GM12875 (cell line): ENCODE measurements at regions not wholly inside any gene's neighbourhood (a gene's known extent, or its start where the extent isn't known, plus 50 kb on each side); places are given as distances from the start of the nearest gene placed in this dataset.

Source experiments
- H3K4me3 ChIP-seq: one replicate; pipeline ENCODE4 v1.5.1; 2011; ENCODE audit warnings: low read depth, low read length, control low read depth
- TF ChIP-seq, protein P1 (sequence below): IDR thresholded peaks from 2 replicates; pipeline ENCODE4 v1.5.1; 2011; ENCODE audit warnings: low read depth, mild to moderate bottlenecking, control low read depth, inconsistent platforms, low read length, moderate library complexity, borderline replicate concordance; ENCODE audit not compliant: insufficient read depth

DNA sequence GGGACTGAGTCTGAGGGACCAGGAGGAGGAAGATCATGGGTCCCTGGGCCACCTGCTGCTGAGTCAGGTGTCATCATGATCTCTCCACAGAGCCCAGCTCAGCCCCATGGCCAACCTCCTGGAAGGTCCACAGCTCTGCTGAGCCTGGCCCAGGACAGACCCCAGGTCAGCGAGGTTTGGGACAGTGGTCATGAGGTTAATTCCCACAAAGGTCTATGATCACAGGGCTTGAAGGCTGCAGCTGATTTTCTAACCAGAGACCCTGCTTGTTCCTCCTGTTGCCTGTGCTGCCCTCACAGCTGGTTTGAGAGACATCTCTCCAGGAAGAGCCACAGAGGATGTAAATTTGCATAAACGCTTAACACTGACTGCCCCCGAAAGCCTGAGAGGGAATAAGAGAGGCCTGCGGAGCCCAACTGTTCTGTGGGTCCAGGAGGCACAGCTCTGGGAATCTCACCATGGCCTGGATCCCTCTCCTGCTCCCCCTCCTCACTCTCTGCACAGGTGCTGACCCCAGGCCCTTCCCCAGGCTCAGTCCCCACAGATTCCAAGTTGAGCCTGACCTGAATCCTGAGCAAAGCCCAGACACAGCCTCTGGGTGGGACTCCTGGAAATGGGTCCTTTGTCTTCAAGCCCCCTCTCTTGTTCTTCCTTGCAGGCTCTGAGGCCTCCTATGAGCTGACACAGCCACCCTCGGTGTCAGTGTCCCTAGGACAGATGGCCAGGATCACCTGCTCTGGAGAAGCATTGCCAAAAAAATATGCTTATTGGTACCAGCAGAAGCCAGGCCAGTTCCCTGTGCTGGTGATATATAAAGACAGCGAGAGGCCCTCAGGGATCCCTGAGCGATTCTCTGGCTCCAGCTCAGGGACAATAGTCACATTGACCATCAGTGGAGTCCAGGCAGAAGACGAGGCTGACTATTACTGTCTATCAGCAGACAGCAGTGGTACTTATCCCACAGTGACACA is 102.8 kb downstream of the GGTLC2 start:
- no peak overlapping the region for H3K4me3 ChIP-seq

GRCh38 chr22:22748297-22748743 is 103.9 kb downstream of the GGTLC2 start:
- TF ChIP-seq, protein P1, sequence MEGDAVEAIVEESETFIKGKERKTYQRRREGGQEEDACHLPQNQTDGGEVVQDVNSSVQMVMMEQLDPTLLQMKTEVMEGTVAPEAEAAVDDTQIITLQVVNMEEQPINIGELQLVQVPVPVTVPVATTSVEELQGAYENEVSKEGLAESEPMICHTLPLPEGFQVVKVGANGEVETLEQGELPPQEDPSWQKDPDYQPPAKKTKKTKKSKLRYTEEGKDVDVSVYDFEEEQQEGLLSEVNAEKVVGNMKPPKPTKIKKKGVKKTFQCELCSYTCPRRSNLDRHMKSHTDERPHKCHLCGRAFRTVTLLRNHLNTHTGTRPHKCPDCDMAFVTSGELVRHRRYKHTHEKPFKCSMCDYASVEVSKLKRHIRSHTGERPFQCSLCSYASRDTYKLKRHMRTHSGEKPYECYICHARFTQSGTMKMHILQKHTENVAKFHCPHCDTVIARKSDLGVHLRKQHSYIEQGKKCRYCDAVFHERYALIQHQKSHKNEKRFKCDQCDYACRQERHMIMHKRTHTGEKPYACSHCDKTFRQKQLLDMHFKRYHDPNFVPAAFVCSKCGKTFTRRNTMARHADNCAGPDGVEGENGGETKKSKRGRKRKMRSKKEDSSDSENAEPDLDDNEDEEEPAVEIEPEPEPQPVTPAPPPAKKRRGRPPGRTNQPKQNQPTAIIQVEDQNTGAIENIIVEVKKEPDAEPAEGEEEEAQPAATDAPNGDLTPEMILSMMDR = peak; percentile 70; the same call in 1 of the 2 replicates
- H3K4me3 ChIP-seq = no peak overlapping the region

More for the DNA sequence above, 102.8 kb downstream of the GGTLC2 start:
- TF ChIP-seq, protein P1 = no peak

GRCh38 chr22:22748756-22749155 is 104.3 kb downstream of the GGTLC2 start:
- H3K4me3 ChIP-seq = no peak overlapping the region

DNA sequence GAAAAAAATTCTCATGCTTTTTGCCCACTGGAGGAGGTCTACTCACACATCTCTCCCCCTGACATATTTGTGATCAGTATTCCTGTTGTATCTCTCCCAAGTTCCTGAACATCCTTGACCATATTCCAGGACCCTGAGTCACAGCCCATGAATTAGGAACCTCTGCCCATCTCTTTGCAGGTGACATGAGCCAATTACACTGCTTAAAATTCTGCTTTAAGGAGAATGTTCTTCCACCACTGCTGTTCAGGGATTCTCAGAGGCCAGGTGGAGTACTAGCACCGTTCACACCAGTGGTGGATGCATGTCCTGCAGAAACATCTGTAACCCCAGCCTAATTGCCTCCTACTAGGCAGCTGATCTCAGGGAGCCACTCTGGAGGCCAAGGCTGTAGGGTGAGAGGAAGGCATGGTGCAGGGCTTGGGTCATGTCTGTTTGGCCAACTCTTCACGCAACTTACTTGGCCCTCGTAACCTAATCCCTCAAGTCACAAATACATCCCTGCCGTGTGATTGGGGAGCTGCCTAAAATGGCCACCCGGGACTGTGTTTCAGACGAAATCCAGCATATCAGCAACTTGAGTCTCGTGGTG is 104.8 kb downstream of the GGTLC2 start:
- H3K4me3 ChIP-seq = no peak overlapping the region
- TF ChIP-seq, protein P1 = no peak

More at GRCh38 chr22:22748756-22749155, 104.3 kb downstream of the GGTLC2 start:
- TF ChIP-seq, protein P1 = no peak

DNA sequence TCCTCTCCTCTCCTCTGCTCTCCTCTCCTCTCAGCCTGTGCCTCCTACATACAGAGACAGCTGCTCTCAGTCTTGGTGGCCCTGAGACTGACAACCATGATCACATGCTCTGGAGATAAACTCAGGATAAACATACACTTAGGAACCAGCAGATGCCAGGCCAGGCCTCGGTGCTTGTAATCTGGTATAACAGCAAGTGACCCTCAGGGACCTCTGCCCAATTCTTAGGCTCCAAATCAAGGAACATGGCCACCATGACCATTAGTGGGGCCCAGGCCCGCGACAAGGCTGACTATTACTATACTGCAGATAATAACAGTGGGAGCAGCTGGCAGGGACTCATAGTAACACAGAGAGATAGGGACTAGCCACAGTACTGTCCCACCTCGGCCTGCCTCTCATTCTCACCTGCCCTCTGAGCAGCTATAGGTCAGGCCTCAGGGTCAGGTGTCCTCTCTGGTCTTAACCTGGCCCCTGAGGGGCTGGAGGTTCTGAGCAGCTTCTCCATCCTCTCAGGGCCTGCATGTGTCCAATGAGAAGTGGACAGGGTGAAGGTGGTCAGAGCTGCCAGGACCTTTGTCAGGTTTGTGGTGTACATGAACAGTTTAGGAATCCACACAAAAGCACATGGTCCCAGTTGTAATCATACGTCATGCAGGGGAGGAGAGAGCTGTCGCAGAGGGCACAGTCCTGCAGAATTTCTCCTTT is 106.1 kb downstream of the GGTLC2 start:
- TF ChIP-seq, protein P1 = no peak
- no peak overlapping the region for H3K4me3 ChIP-seq

DNA sequence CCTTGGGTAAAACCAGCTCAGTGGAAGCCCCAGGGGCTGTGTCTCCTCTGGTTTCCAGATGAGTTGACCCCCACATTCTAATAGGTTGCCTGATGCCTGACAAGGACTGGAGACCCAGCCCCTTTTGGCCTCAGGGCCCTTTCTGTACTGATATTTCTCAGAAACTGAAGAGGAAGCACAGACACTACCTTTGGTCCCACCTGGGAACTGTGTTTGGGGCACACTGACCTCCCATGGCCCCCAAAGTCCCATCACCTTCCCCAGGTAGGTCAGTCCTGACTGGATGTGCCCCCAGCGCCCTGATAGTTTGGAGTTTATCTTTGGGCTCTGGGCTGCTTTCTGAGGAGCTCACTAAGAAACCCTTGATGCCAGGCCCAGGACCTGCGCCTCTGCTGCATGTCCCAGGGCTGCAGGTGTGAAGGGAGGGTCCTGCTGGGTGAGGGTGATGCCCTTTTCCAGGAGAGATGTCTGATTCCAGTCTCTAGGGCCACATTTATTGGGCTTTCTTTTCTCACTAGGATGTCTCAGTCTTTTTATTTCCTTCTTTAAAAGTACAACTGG is 106.7 kb downstream of the GGTLC2 start:
- H3K4me3 ChIP-seq = no peak overlapping the region
- TF ChIP-seq, protein P1 = no peak
